K562 (cell line): ENCODE measurements at regions not wholly inside any gene's neighbourhood (a gene's known extent, or its start where the extent isn't known, plus 50 kb on each side); places are given as distances from the start of the nearest gene placed in this dataset.

Experiments used
- ATAC-seq: fragments of 200-7000 bp; cut with Tn5 transposase; 3 replicates; pipeline ENCODE4 v1.9.1; 2020; ENCODE audit warnings: moderate library complexity
- BruUV-seq: library from RNA; stranded (reverse); fragments of 400-500 nt; replicated peaks from 2 replicates; lab custom pipeline; 2021; lab: Mats Ljungman, UMichigan
- CTCF ChIA-PET: fragments of 300-600 bp; formaldehyde crosslinking; extraction: SDS; loops from one replicate; lab custom pipeline; 2021; ENCODE audit warnings: low intra/inter-chr PET ratio; lab: Yijun Ruan, JAX
- POLR2A ChIA-PET: fragments of 300-600, 350-650 bp; sonication (Branson Sonifier 250); formaldehyde crosslinking; extraction: SDS; loops from one replicate; lab custom pipeline; 2021; ENCODE audit warnings: antibody characterized with exemption, inconsistent platforms; lab: Yijun Ruan, JAX
- DNase-seq, 4 experiments: peaks; one replicate each; pipeline versions ENCODE4 v3.0.0 to v3.0.0-alpha.2; 2011 to 2018; ENCODE audit warnings: low spot score in 3 of 4, mixed read lengths in 3 of 4; ENCODE audit errors: extremely low read depth in 1 of 4
- FAIRE-seq: peaks from 2 replicates; lab custom pipeline; 2011; peaks lifted over from hg19 to GRCh38; lab: Jason Lieb, UNC
- H2AFZ ChIP-seq: 2 replicates; pipeline ENCODE4 v1.6.0; 2011; ENCODE audit warnings: low read depth, low read length, control low read depth, inconsistent platforms
- H3K27ac ChIP-seq: fragments of 200-600 bp; 3 replicates; pipeline ENCODE4 v1.8.0; 2011; ENCODE audit warnings: low read depth, mild to moderate bottlenecking, control low read depth, inconsistent platforms, low read length, moderate library complexity, mixed read lengths; ENCODE audit errors: extremely low read depth
- H3K27me3 ChIP-seq, 2 experiments: fragments of 300-600 bp in 1 of 2; 2 replicates in 1 of 2; 3 replicates in 1 of 2; pipeline versions ENCODE4 v1.6.0 to v1.8.0; 2011; ENCODE audit warnings: inconsistent platforms in 2 of 2, low read length in 2 of 2, mild to moderate bottlenecking in 1 of 2, mixed read lengths in 1 of 2, moderate library complexity in 1 of 2; ENCODE audit not compliant: control insufficient read depth in 2 of 2, insufficient read depth in 2 of 2
- H3K36me3 ChIP-seq: fragments of 300-600 bp; 3 replicates; pipeline ENCODE4 v1.8.0; 2011; ENCODE audit warnings: mild to moderate bottlenecking, low read length, inconsistent platforms; ENCODE audit not compliant: control insufficient read depth, insufficient read depth
- H3K4me1 ChIP-seq, 2 experiments: fragments of 200-600 bp in 1 of 2; replicated peaks in 1 of 2; 2 replicates in 1 of 2; 3 replicates in 1 of 2; pipeline versions ENCODE4 v1.5.1 to v1.8.0; 2011; ENCODE audit warnings: inconsistent platforms in 2 of 2, low read length in 2 of 2, mild to moderate bottlenecking in 1 of 2, mixed read lengths in 1 of 2, moderate library complexity in 1 of 2; ENCODE audit not compliant: control insufficient read depth in 2 of 2, insufficient read depth in 2 of 2
- H3K4me2 ChIP-seq: 2 replicates; pipeline ENCODE4 v1.6.1; 2011; ENCODE audit warnings: low read length, control low read depth, inconsistent platforms, mixed read lengths; ENCODE audit not compliant: insufficient read depth
- H3K4me3 ChIP-seq: fragments of 200-600 bp; sonication (generic), shearing (Covaris generic); 2 replicates; pipeline ENCODE4 v1.5.1; 2016; ENCODE audit warnings: control low read depth, inconsistent platforms
- H3K79me2 ChIP-seq: fragments of 200-600 bp; 3 replicates; pipeline ENCODE4 v1.8.0; 2011; ENCODE audit warnings: low read length, inconsistent platforms; ENCODE audit not compliant: control insufficient read depth, insufficient read depth
- H3K9ac ChIP-seq, 2 experiments: 2 replicates each; pipeline versions ENCODE4 v1.6.0 to v1.6.1; 2011; ENCODE audit warnings: low read depth in 2 of 2, low read length in 2 of 2, control low read depth in 1 of 2, inconsistent platforms in 1 of 2, mild to moderate bottlenecking in 1 of 2, mixed read lengths in 1 of 2; ENCODE audit not compliant: insufficient read depth in 1 of 2
- H3K9me1 ChIP-seq: one replicate; pipeline ENCODE4 v1.6.0; 2011; ENCODE audit warnings: inconsistent platforms, mild to moderate bottlenecking, low read length, moderate library complexity; ENCODE audit not compliant: control insufficient read depth, insufficient read depth
- H3K9me3 ChIP-seq: replicated peaks from 2 replicates; pipeline ENCODE4 v1.5.1; 2011; ENCODE audit warnings: low read depth, low read length, inconsistent platforms; ENCODE audit not compliant: control insufficient read depth, insufficient read depth
- H4K20me1 ChIP-seq: replicated peaks from 2 replicates; pipeline ENCODE4 v1.6.1; 2011; ENCODE audit warnings: low read length, inconsistent platforms, mixed read lengths; ENCODE audit not compliant: control insufficient read depth, insufficient read depth
- ETS2 ChIP-seq: IDR thresholded peaks from 2 replicates; pipeline ENCODE4 v1.6.1; 2016; ENCODE audit warnings: borderline replicate concordance, missing genetic modification characterization, mild to moderate bottlenecking, moderate library complexity, missing compliant biosample characterization; ENCODE audit not compliant: poor library complexity, severe bottlenecking
- MCM7 ChIP-seq, 2 experiments: fragments of 450-650 bp; IDR thresholded peaks; 2 replicates each; pipeline ENCODE4 v1.6.1; 2016 to 2018
- NEUROD1 ChIP-seq: fragments of 150-350 bp; IDR thresholded peaks from 2 replicates; pipeline ENCODE4 v1.6.1; 2014; ENCODE audit warnings: borderline replicate concordance, low read length, low read depth; ENCODE audit not compliant: partially characterized antibody
- NFIC ChIP-seq: fragments of 450-650 bp; IDR thresholded peaks from 2 replicates; pipeline ENCODE4 v1.6.1; 2017; ENCODE audit warnings: mild to moderate bottlenecking, inconsistent platforms
- NR2C1 ChIP-seq, 2 experiments: fragments of 450-650 bp; IDR thresholded peaks; 2 replicates each; pipeline ENCODE4 v1.6.1; 2017; ENCODE audit warnings: mild to moderate bottlenecking in 2 of 2, antibody characterized with exemption in 1 of 2, inconsistent platforms in 1 of 2, missing compliant biosample characterization in 1 of 2, missing genetic modification characterization in 1 of 2
- PHB2 ChIP-seq: fragments of 450-650 bp; IDR thresholded peaks from 2 replicates; pipeline ENCODE4 v1.6.1; 2017; ENCODE audit warnings: low read depth
- SMAD2 ChIP-seq: fragments of 150-350 bp; IDR thresholded peaks from 2 replicates; pipeline ENCODE4 v1.6.1; 2014; ENCODE audit warnings: low read depth, mild to moderate bottlenecking, low read length
- SRSF1 ChIP-seq: fragments of 200-400 bp; formaldehyde crosslinking; IDR thresholded peaks from 2 replicates; pipeline ENCODE4 v1.6.1; 2017; ENCODE audit warnings: mild to moderate bottlenecking, low read depth, low read length, moderate library complexity
- ZBED1 ChIP-seq: IDR thresholded peaks from 2 replicates; pipeline ENCODE4 v1.6.1; 2014
- ZC3H11A ChIP-seq: IDR thresholded peaks from 2 replicates; pipeline ENCODE4 v1.6.1; 2012; ENCODE audit warnings: low read depth, low read length, improper control_type of control experiment
- ZNF507 ChIP-seq: conservative IDR thresholded peaks from 2 replicates; pipeline ENCODE4 v1.6.1; 2017; ENCODE audit warnings: missing genetic modification characterization, missing compliant biosample characterization
- WGBS: fragments of 100-300 bp; shearing (Covaris generic); methylation state at CpG from one replicate; pipeline ENCODE4 v1.1.6; 2016; ENCODE audit warnings: low coverage, mixed read lengths; ENCODE audit not compliant: insufficient coverage; ENCODE audit errors: missing lambda C conversion rate; 5-methylcytosine and 5-hydroxymethylcytosine counted together
- in situ Hi-C: fragments of 300-500 bp; cut with MboI; formaldehyde crosslinking; loops from 4 replicates; pipeline ENCODE4 v1.15.0; 2018; ENCODE audit warnings: inconsistent platforms, mixed read lengths
- intact Hi-C: fragments of 100-400 bp; cut with micrococcal nuclease; formaldehyde crosslinking; loops from 2 replicates; pipeline ENCODE4 v1.14.2; 2022
- TF ChIP-seq, protein P1 (sequence below), 2 experiments: fragments of 450-650 bp; IDR thresholded peaks; 2 replicates each; pipeline ENCODE4 v1.6.1; 2016; ENCODE audit warnings: mild to moderate bottlenecking in 2 of 2, borderline replicate concordance in 1 of 2, low read depth in 1 of 2, moderate library complexity in 1 of 2
- TF ChIP-seq, protein P2 (sequence below): fragments of 250-450 bp; sonication (Bioruptor Pico); IDR thresholded peaks from 2 replicates; pipeline ENCODE4 v1.4.0; 2020; ENCODE audit warnings: mild to moderate bottlenecking

DNA sequence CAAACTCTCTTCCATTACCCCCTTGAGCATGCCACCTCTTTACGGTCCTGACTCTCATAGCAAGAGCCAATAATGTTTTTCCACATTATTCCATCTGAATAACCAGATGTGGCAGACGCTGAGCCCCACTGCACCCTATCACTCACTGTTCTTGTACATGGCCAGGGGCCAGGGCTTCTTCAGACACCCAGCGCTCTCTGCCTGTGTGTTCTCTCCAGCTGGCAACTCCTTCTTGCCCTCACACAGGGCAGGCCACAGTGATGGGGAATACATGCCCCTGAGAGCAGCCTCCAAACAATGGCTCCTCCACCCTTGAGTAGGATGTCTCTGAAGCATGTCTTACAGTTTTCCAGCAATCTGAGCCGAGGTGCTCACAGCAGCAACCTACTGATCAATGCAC lies 50.8 kb upstream of the STIM2 start:
- in situ Hi-C loops = no loop called here
- no TSS peak for BruUV-seq
- Histone ChIP-seq H3K4me3 (no peak overlapping the region), H3K36me3 (no peaks in the 10 kb centered on the region), H4K20me1 (no peaks in the 10 kb centered on the region; the same call in 1 of the 2 replicates), H2AFZ (no peak overlapping the region), H3K4me2 (no peak overlapping the region), H3K27me3 (no peaks in the 10 kb centered on the region; a peak in 1 of 5 replicates), H3K79me2 (no peaks in the 10 kb centered on the region), H3K4me1 (no peaks in the 10 kb centered on the region; a peak in 1 of 5 replicates), H3K9me1 (no peaks in the 10 kb centered on the region), H3K9ac (no peak overlapping the region), H3K27ac (no peak overlapping the region), H3K9me3 (no peaks in the 10 kb centered on the region)
- CTCF ChIA-PET = no interaction called here
- POLR2A ChIA-PET = no interaction called here
- intact Hi-C loops = no loop called here
- ATAC-seq = no peak
- no peak for DNase-seq
- no peak for FAIRE-seq
- WGBS = 9% methylated on average over 4 of the region's 4 CpGs
- no peak for TF ChIP-seq PHB2
- no peak for TF ChIP-seq ETS2 (tag)
- no peak for TF ChIP-seq NEUROD1
- TF ChIP-seq SRSF1 = no peak
- TF ChIP-seq ZNF507 = no peak
- TF ChIP-seq SMAD2 = no peak
- TF ChIP-seq, protein P1, sequence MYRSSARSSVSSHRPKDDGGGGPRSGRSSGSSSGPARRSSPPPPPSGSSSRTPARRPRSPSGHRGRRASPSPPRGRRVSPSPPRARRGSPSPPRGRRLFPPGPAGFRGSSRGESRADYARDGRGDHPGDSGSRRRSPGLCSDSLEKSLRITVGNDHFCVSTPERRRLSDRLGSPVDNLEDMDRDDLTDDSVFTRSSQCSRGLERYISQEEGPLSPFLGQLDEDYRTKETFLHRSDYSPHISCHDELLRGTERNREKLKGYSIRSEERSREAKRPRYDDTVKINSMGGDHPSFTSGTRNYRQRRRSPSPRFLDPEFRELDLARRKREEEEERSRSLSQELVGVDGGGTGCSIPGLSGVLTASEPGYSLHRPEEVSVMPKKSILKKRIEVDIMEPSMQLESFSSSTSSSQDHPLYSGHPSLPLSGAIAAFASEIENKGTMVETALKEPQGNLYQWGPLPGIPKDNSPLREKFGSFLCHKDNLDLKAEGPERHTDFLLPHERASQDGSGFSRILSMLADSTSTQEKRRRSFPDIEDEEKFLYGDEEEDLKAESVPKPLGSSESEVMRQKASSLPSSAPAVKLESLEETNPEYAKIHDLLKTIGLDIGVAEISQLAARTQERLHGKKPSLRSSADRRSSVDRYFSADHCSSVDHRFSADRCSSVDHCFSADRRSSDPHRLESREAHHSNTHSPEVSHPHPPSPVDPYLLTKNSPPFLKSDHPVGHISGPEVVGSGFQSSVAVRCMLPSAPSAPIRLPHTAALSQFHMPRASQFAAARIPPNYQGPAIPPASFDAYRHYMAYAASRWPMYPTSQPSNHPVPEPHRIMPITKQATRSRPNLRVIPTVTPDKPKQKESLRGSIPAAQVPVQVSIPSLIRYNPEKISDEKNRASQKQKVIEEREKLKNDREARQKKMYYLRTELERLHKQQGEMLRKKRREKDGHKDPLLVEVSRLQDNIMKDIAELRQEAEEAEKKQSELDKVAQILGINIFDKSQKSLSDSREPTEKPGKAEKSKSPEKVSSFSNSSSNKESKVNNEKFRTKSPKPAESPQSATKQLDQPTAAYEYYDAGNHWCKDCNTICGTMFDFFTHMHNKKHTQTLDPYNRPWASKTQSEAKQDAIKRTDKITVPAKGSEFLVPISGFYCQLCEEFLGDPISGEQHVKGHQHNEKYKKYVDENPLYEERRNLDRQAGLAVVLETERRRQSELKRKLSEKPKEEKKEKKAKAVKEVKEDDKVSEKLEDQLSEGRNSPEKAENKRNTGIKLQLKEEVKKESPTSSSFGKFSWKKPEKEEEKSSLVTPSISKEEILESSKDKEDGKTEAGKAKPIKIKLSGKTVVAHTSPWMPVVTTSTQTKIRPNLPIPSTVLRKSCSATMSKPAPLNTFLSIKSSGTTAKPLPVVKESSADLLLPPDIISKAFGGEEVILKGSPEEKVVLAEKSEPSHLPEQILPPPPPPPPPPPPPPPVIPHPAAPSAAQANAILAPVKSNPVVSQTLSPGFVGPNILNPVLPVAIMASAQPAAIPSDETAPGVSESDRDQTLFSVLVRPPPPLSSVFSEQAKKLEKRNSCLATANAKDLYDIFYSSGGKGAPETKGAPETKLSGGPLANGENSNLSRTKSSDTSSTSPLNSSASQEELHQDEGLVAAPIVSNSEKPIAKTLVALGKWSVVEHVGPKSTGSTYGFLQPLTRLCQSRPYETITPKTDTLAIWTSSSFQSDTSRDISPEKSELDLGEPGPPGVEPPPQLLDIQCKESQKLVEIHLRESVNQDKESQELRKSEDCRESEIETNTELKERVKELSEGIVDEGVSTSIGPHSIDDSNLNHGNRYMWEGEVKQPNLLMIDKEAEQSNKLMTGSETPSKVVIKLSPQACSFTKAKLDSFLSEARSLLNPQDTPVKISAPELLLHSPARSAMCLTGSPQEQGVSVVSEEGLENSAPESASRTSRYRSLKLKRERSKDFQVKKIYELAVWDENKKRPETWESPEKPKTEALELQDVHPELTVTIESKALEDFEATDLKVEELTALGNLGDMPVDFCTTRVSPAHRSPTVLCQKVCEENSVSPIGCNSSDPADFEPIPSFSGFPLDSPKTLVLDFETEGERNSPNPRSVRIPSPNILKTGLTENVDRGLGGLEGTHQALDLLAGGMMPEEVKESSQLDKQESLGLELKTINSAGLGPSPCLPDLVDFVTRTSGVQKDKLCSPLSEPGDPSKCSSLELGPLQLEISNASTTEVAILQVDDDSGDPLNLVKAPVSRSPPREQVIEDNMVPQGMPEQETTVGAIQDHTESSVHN (IDR thresholded peaks at IDR 0.05; ENCODE audit: borderline replicate concordance in 1 of 2, low read depth in 1 of 2) = no peak
- TF ChIP-seq, protein P2, sequence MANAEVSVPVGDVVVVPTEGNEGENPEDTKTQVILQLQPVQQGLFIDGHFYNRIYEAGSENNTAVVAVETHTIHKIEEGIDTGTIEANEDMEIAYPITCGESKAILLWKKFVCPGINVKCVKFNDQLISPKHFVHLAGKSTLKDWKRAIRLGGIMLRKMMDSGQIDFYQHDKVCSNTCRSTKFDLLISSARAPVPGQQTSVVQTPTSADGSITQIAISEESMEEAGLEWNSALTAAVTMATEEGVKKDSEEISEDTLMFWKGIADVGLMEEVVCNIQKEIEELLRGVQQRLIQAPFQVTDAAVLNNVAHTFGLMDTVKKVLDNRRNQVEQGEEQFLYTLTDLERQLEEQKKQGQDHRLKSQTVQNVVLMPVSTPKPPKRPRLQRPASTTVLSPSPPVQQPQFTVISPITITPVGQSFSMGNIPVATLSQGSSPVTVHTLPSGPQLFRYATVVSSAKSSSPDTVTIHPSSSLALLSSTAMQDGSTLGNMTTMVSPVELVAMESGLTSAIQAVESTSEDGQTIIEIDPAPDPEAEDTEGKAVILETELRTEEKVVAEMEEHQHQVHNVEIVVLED = no peak
- no peak for TF ChIP-seq ZBED1
- TF ChIP-seq MCM7 (IDR thresholded peaks at IDR 0.05) = no peak
- no peak for TF ChIP-seq NR2C1 (IDR thresholded peaks at IDR 0.05)
- no peak for TF ChIP-seq NR2C1 (tag; IDR thresholded peaks at IDR 0.05)
- TF ChIP-seq ZC3H11A = no peak
- TF ChIP-seq NFIC = no peak
